Activated CD4-positive, alpha-beta T cell treated with anti-CD3 and anti-CD28 coated beads, Interleukin-2, amount 10 ng/mL, durations not matched to agents 7 days and 5 days (primary cell): ENCODE measurements at regions not wholly inside any gene's neighbourhood (a gene's known extent, or its start where the extent isn't known, plus 50 kb on each side); places are given as distances from the start of the nearest gene placed in this dataset.
"Not testable (repeated sequence)": the region's sequence is repeated elsewhere in the genome, so short reads cannot be mapped to it uniquely, and the experiment has no call there.

Experiments used
- CTCF ChIA-PET: fragments of 350-600 bp; sonication (Branson Sonifier 250); formaldehyde crosslinking; loops from one replicate; lab custom pipeline; 2021; ENCODE audit warnings: antibody characterized with exemption; lab: Charles Lee
- POLR2A ChIA-PET: fragments of 350-600 bp; sonication (Branson Sonifier 250); formaldehyde crosslinking; loops from one replicate; lab custom pipeline; 2021; ENCODE audit warnings: antibody characterized with exemption; lab: Charles Lee
- DNase-seq: peaks from one replicate; pipeline ENCODE4 v3.0.0-alpha.2; 2020
- H3K27ac Mint-ChIP-seq: one replicate; pipeline ENCODE4 v1.8.0; 2021; ENCODE audit warnings: mild to moderate bottlenecking, moderate library complexity, mixed read lengths
- H3K27me3 Mint-ChIP-seq: one replicate; pipeline ENCODE4 v1.8.0; 2021; ENCODE audit warnings: mixed read lengths
- H3K36me3 Mint-ChIP-seq: one replicate; pipeline ENCODE4 v1.8.0; 2021; ENCODE audit warnings: low read depth, mixed read lengths
- H3K4me1 Mint-ChIP-seq: one replicate; pipeline ENCODE4 v1.8.0; 2021; ENCODE audit warnings: mixed read lengths
- H3K4me3 Mint-ChIP-seq: one replicate; pipeline ENCODE4 v1.8.0; 2021; ENCODE audit warnings: mild to moderate bottlenecking, moderate library complexity, mixed read lengths
- H3K9me3 Mint-ChIP-seq: one replicate; pipeline ENCODE4 v1.8.0; 2021; ENCODE audit warnings: mixed read lengths

GRCh38 chr14:105687171-105688022 is 161.0 kb downstream of the TMEM121 start:
- H3K4me1 Mint-ChIP-seq, POLR2A ChIA-PET, H3K4me3 Mint-ChIP-seq, H3K27ac Mint-ChIP-seq, H3K36me3 Mint-ChIP-seq, CTCF ChIA-PET, H3K27me3 Mint-ChIP-seq, DNase-seq: not testable (repeated sequence)
- H3K9me3 Mint-ChIP-seq, result peaks cover 30% of the 10 kb centered on the region

- POLR2A ChIA-PET, H3K4me3 Mint-ChIP-seq, H3K27ac Mint-ChIP-seq, H3K4me1 Mint-ChIP-seq, DNase-seq, H3K36me3 Mint-ChIP-seq, H3K27me3 Mint-ChIP-seq, CTCF ChIA-PET: not testable (repeated sequence)
- H3K9me3 Mint-ChIP-seq, result peaks cover 30% of the 10 kb centered on the region
Measured at GRCh38 chr14:105688023-105688351, 161.6 kb downstream of the TMEM121 start.

- H3K27ac Mint-ChIP-seq, POLR2A ChIA-PET, H3K4me3 Mint-ChIP-seq, H3K4me1 Mint-ChIP-seq, H3K36me3 Mint-ChIP-seq, H3K27me3 Mint-ChIP-seq, DNase-seq, CTCF ChIA-PET: not testable (repeated sequence)
- peaks cover 31% of the 10 kb centered on the region for H3K9me3 Mint-ChIP-seq
Measured at GRCh38 chr14:105688664-105689221, 162.4 kb downstream of the TMEM121 start.

GRCh38 chr14:105689722-105690121 is 163.3 kb downstream of the TMEM121 start:
- ChIA-PET CTCF (no interaction called here), POLR2A (no interaction called here)
- H3K36me3 Mint-ChIP-seq, result peaks cover 4% of the 10 kb centered on the region
- H3K4me3 Mint-ChIP-seq, result no peak overlapping the region
- no peak for DNase-seq
- H3K4me1 Mint-ChIP-seq, result no peaks in the 10 kb centered on the region
- H3K9me3 Mint-ChIP-seq, result peaks cover 33% of the 10 kb centered on the region
- no peak overlapping the region for H3K27ac Mint-ChIP-seq
- peaks cover 11% of the 10 kb centered on the region for H3K27me3 Mint-ChIP-seq

GRCh38 chr14:105690671-105691070 is 164.3 kb downstream of the TMEM121 start:
- Mint-ChIP-seq H3K9me3 (peaks cover 29% of the 10 kb centered on the region), H3K4me1 (peaks cover 3% of the 10 kb centered on the region), H3K27me3 (peaks cover 11% of the 10 kb centered on the region), H3K27ac (peak overlapping the region; percentile 62), H3K36me3 (peaks cover 4% of the 10 kb centered on the region), H3K4me3 (no peak overlapping the region)
- ChIA-PET CTCF (no interaction called here), POLR2A (no interaction called here)
- no peak for DNase-seq

- H3K4me3 Mint-ChIP-seq, H3K27ac Mint-ChIP-seq, CTCF ChIA-PET, H3K4me1 Mint-ChIP-seq, H3K36me3 Mint-ChIP-seq, POLR2A ChIA-PET, DNase-seq: not testable (repeated sequence)
- peaks cover 11% of the 10 kb centered on the region for H3K27me3 Mint-ChIP-seq
- peaks cover 29% of the 10 kb centered on the region for H3K9me3 Mint-ChIP-seq
Measured at GRCh38 chr14:105691321-105692109, 165.1 kb downstream of the TMEM121 start.

- H3K27ac Mint-ChIP-seq, CTCF ChIA-PET, POLR2A ChIA-PET, H3K36me3 Mint-ChIP-seq, H3K4me3 Mint-ChIP-seq, DNase-seq, H3K4me1 Mint-ChIP-seq: not testable (repeated sequence)
- H3K9me3 Mint-ChIP-seq, result peaks cover 29% of the 10 kb centered on the region
- H3K27me3 Mint-ChIP-seq, result peaks cover 11% of the 10 kb centered on the region
Measured at GRCh38 chr14:105692110-105692685, 165.8 kb downstream of the TMEM121 start.

- Mint-ChIP-seq H3K9me3 (peaks cover 16% of the 10 kb centered on the region), H3K27me3 (peaks cover 11% of the 10 kb centered on the region), H3K4me3 (no peak overlapping the region), H3K4me1 (peaks cover 3% of the 10 kb centered on the region), H3K27ac (no peak overlapping the region), H3K36me3 (peaks cover 4% of the 10 kb centered on the region)
- POLR2A ChIA-PET, result no interaction called here
- DNase-seq, result no peak
- CTCF ChIA-PET, result no interaction called here
Measured at GRCh38 chr14:105694961-105695360, 168.6 kb downstream of the TMEM121 start.

GRCh38 chr14:105696388-105696787 is 170.0 kb downstream of the TMEM121 start:
- Mint-ChIP-seq H3K27me3 (peaks cover 11% of the 10 kb centered on the region), H3K4me1 (peaks cover 13% of the 10 kb centered on the region)
- DNase-seq, H3K9me3 Mint-ChIP-seq, H3K36me3 Mint-ChIP-seq, H3K4me3 Mint-ChIP-seq, H3K27ac Mint-ChIP-seq, POLR2A ChIA-PET, CTCF ChIA-PET: not testable (repeated sequence)

GRCh38 chr14:105697414-105697813 is 171.0 kb downstream of the TMEM121 start:
- H3K4me3 Mint-ChIP-seq, H3K36me3 Mint-ChIP-seq, H3K9me3 Mint-ChIP-seq, CTCF ChIA-PET, H3K27ac Mint-ChIP-seq, DNase-seq, POLR2A ChIA-PET: not testable (repeated sequence)
- Mint-ChIP-seq H3K4me1 (peaks cover 17% of the 10 kb centered on the region), H3K27me3 (peaks cover 11% of the 10 kb centered on the region)

- CTCF ChIA-PET, H3K36me3 Mint-ChIP-seq, POLR2A ChIA-PET, H3K4me3 Mint-ChIP-seq, DNase-seq, H3K9me3 Mint-ChIP-seq, H3K27ac Mint-ChIP-seq: not testable (repeated sequence)
- Mint-ChIP-seq H3K4me1 (peaks cover 17% of the 10 kb centered on the region), H3K27me3 (peaks cover 11% of the 10 kb centered on the region)
Measured at GRCh38 chr14:105697955-105698354, 171.6 kb downstream of the TMEM121 start.

GRCh38 chr14:105698940-105699556 is 172.7 kb downstream of the TMEM121 start:
- H3K27ac Mint-ChIP-seq, CTCF ChIA-PET, POLR2A ChIA-PET, H3K27me3 Mint-ChIP-seq, H3K9me3 Mint-ChIP-seq, DNase-seq, H3K36me3 Mint-ChIP-seq, H3K4me3 Mint-ChIP-seq: not testable (repeated sequence)
- H3K4me1 Mint-ChIP-seq, result peaks cover 17% of the 10 kb centered on the region
